Stimulated activated naive CD4-positive, alpha-beta T cell (primary cell): ENCODE measurements at regions not wholly inside any gene's neighbourhood (a gene's known extent, or its start where the extent isn't known, plus 50 kb on each side); places are given as distances from the start of the nearest gene placed in this dataset.
"Not testable (repeated sequence)": the region's sequence is repeated elsewhere in the genome, so short reads cannot be mapped to it uniquely, and the experiment has no call there.

Experiments used
- DNase-seq, 6 experiments: peaks; one replicate each; lab custom pipeline; 2025; lab: John Stamatoyannopoulos, UW

DNA sequence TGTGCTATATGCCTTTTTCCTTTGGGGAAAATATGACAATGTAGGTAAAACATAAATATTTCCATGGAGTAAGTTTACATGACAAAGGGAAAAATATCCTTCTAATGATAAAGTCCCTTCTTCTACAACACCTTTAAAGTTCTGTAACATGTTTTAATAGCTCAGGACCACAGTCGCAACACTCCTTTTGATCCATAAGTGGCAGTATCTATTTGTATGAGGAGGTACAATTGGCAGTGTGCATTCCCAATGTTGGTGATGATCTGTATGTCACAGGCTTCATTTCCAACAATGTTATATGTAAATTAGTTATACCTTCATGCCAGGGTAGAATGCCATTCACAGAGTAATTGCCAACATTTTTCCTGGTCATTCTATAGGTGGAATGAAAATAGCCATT is 127.1 kb upstream of the CCNH start:
- no peak for DNase-seq

GRCh38 chr5:87536365-87536764 is 123.6 kb upstream of the CCNH start:
- DNase-seq, result no peak

DNA sequence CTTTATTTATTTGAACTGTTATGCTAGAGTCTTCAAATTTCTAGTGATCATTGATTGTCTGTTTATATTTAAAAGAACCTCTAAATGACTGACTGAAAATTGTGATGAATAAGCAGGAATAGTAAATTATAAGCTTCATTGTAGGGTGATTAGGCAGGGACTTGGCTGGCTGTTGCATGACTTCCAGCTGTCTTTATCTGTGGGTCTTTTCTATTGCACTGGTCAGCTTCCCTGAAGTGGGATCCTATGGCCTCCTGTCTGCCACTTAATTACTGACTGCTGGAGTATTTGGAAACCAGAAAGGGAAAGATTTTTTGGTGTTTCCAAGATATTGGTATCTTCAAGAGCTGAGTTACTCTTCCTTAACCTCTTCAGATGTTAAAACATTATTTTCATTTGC is 123.0 kb upstream of the CCNH start:
- DNase-seq, result no peak

DNA sequence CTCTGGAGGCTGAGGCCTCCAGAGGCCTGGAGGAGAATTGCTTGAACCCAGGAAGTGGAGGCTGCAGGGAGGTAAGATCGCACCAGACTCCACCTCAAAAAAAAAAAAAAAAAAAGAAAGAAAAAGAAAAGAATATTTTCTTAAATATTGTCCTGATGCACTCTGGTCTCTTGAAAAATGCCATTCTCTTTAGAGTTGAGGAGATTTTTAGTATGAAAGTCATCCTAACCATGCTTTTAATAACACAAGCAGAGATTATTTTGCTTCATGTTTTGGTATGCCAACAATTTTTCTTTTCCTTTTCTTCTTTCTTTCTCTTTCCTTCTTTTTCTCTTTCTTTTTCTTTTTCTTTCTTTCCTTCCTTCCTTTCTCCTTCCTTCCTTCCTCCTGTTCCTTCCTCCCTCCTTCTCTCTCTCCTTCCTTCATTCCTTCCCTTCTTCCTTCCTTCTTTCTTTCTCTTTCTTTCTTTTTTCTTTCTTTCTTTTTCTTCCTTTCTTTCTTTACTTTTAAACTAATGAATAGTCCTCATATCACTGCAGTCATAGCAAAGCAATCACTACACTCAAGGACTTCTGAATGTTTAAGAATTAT is 116.9 kb upstream of the CCNH start:
- DNase-seq, result no peak

DNA sequence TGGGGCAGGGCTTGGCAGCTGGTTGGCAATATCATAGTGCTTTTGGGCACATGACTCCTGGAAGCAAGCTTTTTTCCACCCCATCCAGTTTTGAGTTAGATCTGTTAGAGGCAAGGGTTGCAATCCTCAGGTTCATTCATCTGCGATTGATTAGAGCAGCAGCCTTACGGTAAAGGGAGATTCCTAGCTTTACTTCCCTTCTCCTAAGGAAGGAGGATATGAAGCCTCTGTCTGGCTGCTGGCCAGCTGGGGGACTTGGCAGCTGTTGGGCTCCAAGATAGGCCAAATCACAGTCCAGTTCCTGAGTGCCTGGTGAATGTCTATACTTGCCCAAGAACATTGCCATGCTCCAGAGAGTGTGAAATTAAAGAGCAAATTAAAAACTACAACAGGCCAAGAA is 113.4 kb upstream of the CCNH start:
- DNase-seq, result no peak

- no peak for DNase-seq
Observed at GRCh38 chr5:87524217-87524616, 111.5 kb upstream of the CCNH start.

GRCh38 chr5:87511778-87512177 is 99.0 kb upstream of the CCNH start:
- DNase-seq, result not testable (repeated sequence)

- no peak for DNase-seq
Observed at GRCh38 chr5:87503004-87503403, 90.3 kb upstream of the CCNH start.

- no peak for DNase-seq
Observed at GRCh38 chr5:87499478-87500410, 87.0 kb upstream of the CCNH start.
